NAMALWA (cell line): ENCODE measurements at regions not wholly inside any gene's neighbourhood (a gene's known extent, or its start where the extent isn't known, plus 50 kb on each side); places are given as distances from the start of the nearest gene placed in this dataset.

Experiments used
- DNase-seq: peaks from one replicate; pipeline ENCODE4 v3.0.0-alpha.2; 2015; ENCODE audit warnings: low spot score

DNA sequence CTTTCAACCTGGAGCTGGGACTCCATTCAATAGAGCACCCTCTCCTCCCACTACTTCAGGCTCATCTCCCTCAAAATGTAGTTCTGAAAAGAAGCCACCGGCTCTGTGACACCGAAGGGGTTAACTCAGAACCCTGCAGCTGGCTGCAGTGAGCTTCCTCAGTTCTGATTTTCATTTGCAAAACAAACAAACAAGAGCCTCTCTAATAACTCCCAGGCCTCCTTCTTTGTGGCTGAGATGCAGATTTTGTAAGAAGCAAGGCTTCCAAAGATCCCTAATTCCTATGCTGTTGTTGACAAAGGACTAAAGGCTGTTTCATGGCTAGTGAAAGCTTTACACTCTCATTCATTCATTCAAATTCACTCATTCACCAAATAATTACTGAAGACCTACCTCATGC is 333.4 kb upstream of the TBX3 start:
- no peak for DNase-seq

DNA sequence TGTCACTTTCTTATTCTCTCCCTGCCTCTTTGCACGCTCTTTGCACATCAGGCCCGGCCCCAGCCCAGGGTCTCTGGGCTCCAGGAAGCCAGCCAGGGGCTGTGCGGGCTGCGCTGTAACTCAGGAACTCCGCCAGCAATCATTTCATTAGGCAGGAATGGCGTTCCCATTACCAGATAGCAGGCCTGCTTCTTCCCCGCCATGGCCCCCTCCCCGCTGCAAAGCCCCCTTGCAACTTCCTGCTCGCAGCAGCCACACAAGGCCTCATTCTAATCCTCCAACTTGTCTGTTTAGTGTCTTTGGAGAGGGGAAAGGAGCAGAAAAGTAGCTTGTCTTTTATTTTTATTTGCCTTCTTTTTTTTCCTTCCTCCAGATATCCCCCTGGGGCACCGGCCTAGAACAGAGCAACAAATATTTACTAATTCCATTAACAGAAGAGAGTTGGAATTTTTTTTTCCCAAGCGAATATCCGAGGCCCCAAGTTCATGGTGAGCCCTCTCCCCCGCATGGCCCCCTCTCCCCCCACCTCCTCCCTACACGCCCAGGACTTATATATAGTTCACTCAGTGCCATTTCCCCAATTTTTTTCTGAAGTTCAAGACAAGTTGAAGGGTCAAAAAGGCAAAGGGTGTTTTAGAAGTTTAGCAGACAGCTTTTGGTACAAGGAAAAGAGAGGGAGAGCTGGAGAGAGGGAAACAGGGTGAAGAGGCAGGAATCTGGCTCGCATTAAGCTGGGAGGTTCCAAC is 329.4 kb upstream of the TBX3 start:
- DNase-seq = no peak

DNA sequence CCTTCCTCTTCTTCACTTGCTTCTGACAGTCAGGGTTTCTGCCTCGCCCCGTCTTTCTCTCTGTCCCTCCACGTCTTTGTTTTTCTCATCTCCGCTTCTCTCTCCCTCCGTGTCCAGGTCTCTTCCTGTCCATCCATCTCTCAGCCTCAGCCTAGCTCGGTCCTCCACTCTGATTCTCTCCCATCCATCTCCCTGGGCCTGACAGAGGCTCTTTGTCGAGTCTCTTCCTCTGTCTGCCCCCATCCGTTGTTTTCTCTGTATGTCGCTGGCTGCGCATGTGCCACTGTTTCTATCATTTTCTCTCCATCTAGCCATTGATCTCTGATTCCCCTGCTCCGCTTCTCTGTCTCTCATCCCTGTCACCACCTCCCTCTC is 328.9 kb upstream of the TBX3 start:
- no peak for DNase-seq

DNA sequence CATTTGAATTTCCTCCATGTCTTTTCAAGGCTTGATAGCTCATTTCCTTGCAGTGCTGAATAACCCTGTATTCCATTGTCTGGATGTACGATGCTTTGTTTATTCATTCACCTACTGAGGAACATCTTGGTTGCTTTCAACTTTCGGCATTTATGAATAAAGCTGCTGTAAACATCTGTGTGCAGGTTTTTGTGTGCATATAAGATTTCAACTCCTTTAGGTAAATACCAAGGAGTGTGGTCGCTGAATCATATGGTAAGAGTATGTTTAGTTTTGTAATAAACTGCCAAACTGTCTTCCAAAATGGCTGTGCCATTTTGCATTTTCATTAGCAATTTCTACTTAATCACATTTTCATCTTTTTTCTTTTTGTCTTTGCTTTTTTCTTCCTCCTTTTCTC is 327.7 kb upstream of the TBX3 start:
- no peak for DNase-seq

DNA sequence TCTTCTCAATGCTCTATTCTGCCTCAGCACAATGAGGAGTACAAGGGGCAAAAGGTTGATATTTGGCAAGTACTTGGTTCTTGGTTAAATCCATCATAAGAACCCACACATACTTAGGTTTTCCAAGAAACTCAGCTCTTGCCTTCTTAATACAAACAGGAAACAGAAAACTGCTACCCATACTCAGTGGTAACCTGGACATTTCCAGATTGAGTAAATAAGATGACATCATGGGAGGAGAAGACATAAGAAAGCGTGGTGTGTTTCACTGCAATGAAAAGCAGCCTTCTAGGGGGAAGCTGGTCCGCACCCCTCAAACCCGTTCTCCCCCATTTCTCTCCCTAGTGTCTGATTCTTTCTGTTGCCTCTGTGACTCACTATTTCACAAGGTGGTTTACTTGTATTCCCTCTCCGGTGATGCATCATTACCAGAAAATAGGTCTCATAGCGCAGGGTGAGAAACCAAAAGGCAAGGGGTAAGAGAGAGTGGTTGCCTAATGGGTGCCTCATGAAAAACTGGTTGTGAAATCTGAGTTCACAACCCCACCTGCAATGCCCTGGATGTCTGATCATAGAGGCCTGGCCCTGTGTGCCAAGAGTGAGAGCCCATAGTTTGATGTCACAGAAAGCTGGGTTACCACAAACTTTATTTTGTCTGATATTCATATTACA is 326.5 kb upstream of the TBX3 start:
- DNase-seq = no peak

DNA sequence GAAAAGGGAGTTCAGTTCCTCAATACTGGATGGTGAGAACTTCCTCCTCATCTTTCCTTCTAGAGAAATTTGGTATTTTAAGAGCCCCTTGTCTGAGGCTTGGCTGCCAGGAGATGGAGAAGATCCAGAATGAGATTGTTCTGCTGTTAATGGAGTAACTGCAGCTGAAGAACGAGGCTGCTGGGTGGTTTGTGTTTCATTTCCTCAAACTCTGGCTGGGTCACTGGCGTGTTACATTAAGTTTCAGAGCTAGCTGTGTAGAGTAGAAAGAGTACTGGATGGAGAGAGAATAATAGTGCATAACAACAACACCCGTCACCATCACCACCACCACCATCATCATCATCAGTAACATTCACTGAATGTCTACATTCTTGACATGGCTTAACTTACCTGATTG is 325.0 kb upstream of the TBX3 start:
- DNase-seq = no peak

DNA sequence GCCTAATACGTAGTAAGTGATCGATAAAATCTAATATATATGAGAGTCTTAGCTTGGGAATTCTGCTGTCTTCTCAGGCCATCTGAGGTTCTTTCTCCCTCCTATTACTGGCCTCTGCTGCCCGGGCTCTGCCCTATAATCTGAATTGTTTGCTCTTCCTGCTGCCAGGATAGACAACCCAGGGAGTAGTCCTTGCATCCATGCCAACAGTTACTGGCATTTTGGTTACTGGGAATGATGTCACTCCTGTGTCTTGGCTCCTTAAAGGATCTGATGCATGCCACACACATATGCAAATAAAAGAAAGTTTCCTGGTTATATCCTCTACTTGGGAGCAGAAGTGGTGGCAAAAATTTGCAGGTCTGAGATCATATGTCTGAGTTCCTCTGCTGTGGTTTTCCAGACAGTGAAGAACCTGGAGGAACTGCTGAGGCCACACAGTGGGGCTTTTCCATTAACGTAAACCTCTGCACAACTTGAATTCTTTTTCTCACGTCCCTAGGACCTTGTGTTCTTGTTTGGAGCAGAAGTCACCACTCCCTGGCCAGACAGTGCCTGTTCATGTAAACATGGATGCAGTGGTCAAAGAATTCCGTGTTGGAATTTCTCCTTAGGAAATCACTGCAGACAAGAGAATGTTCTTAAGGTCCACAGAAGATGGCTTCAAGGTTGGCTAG is 320.6 kb upstream of the TBX3 start:
- DNase-seq = no peak

DNA sequence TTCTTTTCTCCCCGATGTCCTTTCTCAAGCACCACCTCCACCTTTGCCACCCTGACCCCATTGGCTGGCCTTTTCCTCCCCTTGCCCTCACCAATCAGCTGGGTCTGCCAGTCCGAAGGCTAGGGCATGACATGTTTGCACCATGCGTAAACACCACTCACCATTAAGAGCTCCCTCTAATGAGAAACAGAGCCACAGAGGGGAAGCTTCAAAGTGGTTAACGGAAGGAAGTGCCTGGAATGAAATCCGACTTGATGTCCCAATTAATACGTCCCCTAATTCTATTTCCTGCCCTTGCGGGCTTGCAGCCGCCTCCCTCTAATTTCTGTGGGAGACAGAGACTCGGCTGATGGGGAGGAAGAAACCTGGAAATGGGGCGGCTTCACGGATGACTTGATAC is 318.5 kb upstream of the TBX3 start:
- no peak for DNase-seq

DNA sequence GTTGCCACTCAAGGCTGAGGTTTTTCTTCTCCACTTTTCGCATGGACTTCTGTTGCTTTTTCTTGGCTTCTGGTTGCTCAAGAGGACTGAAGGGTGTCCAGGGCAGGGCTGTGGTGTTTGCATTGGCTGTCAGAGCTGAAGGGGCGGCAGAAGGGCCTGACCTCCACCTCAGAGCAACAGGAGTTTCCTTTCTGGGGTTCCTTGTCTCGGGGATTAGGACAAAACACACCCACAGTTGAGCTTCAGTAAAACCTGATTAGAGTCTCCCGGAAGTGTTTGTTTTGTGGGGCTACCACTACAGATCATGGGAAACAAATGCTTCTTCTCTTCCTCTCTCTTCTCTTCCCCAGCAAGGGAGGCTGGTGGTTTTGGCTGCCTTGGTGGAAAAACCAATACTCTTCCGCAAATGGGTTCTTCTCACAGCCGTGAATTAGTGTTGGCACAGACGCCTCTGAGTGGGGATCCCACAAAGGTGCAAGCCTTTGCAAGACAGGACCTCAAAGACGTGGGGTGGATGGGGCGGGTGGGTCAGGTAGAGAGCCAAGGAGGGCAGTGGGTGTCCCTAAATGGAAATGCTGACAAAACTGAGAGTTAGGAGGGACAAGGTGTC is 317.7 kb upstream of the TBX3 start:
- no peak for DNase-seq

DNA sequence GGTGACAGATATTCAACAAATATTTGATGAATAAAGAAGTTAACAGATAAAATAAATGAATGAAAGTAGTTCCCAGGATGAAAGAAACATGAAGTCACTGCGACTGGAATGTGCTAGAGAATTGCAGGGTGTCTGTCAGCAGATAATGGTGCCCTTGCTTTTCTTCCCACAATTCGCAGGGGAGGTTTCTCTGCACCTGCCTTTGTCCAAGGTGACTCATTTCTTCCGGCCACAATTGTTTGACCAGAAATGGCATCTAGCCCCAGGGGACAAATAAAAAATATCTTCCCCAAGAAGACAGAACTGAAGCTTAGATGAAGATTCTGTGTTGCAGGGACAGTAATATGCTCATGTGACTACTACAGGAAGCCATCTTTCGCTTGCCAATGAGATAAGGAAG is 316.1 kb upstream of the TBX3 start:
- DNase-seq = no peak

DNA sequence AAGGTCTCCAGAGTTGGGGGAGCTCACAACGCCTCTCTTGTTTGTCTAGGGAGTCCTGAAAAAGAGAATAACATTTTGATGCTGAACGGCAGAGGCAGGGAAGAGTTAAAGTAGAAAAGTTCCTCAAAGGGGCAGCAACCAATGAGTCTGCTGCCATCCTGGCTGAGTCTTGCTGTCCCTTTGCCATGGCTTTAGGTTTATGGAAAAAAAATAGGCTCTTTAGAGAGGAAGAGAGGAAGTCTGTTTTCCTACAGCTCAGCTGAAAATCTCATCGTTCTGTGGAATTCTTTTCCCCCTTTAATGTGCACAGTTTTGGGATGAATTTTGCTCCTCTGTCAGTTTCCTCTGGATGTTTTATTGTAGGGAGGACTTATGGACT is 314.8 kb upstream of the TBX3 start:
- DNase-seq = no peak

DNA sequence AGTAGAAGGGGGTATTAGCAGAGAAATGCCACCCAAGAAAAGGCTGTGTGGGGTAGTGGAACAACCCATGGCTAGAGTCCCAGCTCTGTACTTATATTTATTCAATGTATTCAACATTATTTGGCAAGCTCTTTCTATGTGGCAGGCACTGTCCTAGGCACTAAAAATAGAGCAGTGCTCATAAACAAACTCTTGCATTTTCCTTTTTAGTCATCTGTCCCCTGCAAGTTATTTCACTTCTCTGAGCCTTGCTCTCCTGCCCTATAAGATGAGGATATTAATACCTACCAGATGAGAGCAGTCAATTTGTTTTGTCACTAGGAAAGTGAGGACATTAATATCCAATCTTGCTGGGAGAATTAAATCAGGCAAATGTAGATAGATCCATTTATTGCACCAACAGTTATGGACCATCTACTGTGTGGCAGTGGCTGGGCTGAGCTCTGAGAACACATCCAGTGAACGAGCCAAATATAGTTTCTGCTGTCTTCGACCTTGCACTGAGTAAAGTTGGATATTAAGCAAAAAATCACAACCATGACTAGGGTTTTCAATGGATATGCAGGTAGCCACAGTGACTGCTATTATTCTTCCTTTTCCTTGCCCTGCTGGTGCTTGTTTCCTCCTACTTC is 314.3 kb upstream of the TBX3 start:
- DNase-seq = no peak

DNA sequence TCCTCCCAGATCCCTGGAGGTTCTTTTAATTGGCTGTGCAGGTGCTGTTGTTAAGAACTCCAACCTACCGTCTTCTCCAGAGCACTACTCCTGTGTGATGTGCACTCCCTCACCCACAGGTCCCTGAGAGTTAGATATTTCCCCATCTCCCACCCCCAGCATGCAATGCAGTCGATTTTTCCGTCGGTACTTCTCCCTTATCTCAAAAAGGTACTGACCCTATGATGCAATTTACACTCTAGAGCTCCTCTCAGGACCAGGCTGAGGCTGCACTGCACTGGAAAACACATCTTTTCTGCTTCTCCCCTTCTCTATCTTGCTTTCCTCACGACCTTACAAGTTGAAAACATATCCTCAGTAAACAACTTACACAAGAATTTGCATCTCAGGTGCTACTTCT is 312.4 kb upstream of the TBX3 start:
- no peak for DNase-seq

DNA sequence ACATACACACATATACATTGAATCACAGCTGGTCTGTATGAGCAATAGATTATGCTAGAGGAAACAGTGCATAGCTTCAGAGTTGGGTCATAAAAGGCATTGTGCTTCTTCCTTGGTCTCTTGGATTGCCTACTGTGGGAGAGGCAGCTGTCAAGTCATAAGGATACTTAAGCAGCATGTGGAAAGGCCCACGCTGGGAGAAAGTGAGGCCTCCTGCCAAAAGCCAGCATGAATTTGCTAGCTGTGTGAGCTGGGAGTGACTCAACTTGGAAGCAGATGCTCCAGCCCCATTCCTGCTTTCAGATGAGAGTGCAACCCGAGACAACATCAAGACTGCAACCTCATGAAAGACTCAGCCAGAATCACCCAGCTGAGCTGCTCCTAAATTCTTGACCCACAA is 311.9 kb upstream of the TBX3 start:
- no peak for DNase-seq

DNA sequence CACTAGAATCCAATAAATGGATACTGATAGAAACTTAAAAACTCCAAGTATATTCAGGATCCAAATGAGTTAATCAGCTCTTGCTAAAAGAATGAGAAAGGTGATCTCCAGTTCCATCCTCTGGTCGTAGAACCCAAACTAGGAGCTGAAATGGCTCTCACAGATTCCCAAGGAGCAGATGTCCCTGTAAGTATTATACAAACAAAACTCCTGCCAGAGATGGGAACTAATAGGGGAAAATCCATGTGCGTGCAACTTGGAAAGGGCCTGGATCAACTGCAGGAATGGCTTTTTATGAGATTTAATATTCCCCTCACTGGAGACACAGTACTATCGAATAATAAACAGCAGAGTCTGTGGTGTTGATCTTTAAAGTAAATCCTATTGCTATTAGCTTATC is 309.2 kb upstream of the TBX3 start:
- DNase-seq = no peak

DNA sequence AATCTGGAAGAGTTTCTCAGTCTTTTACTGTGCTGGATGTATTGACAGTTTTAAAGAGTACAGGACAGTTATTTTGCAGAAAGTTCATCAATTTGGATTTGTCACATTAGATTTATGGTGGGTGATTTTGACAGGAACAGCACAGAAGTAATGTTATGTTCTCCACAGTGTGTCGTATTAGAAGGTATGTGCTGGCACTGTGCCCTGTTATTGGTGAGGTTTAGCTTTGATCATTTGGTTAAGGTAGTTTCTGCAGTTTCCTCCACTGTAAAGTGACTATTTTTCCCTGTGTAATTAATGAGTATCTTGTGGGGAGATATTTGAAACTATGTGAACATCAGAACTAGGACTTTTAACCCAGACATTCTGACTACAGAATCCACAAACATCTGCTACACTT is 308.5 kb upstream of the TBX3 start:
- DNase-seq = no peak

DNA sequence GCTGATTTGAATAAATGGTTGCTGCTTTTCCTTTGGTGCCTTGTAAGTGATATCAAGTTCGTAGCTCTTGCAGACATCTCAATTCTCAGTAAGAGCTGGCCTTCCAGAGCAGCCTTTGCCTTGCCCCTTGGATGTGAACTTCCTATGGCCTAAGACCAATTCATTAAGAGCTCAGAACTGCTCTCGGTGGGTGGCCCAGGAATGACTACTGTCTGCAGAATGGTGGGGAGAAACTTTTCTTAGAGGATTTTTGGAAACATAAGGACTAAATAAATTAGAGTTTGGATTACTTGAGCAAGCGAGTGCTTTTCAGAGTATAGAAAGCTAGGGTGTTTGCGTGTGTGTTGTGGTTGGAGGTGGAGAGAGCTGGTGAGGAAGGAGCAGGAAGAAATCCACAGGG is 306.4 kb upstream of the TBX3 start:
- no peak for DNase-seq

DNA sequence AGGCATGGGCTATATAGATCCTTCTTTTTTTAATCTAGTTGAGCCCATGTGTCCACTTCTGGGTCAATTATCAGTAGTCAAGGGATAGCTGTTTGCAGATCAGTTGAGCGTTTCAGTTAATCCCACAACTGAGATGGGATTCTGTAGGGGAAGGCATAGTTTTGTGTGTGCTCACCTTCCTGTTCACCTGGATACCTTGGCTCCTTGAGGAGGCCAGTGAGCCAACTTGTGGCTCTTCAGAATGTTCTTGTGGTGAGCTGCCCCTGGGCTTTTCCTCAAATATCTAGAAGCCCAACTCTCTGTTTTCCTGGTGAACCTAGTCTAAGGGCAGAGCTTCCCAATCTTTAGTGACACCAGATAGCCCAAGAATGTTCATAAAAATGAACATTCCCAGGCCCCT is 302.9 kb upstream of the TBX3 start:
- no peak for DNase-seq

DNA sequence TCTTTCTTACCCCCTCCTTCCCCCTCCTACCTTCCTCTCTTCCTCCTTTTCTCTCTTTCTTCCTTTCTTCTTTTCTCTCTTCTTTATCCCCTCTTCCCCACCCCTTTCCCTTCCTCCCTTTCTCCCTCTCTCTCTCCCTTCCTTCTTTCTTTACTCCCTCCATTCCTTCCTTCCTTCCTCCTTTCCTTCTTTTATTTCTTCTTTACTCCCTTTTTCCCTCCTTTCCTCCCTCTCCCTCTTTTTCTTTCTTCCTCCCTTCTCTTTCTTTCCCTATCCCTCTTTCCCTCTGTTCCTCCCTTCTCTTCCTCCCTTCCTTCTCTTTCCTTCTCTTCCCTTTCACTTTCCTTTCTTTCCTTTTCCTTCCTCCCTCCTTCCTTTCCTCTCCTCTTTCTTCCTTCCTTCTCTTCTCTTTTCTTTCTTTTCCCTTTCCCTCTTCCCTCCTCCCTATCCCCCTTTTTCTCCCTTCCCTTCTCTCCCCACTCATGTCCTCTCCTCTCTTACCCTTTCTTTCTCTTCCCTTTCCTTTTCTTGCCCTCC is 302.3 kb upstream of the TBX3 start:
- DNase-seq = no peak

DNA sequence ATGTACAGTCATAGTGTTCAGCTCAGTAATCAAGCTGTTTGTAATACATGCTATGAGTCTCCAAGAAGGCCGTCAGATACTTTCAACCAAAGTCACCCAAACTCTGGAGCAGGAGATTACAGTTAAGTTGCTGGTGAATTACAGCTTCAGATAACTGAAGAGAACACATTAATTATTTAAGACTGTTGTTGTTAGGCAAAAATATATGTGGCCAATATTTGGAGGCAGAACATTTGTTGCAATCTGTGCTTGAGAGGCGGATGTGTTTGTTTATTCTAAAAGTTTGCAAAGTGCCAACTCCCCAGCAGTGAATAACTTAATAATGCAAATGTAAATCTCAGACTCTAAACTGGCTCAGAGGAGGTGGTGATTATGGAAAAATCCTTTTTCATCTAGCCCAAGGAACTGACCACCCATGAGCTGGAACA is 300.7 kb upstream of the TBX3 start:
- DNase-seq = no peak

DNA sequence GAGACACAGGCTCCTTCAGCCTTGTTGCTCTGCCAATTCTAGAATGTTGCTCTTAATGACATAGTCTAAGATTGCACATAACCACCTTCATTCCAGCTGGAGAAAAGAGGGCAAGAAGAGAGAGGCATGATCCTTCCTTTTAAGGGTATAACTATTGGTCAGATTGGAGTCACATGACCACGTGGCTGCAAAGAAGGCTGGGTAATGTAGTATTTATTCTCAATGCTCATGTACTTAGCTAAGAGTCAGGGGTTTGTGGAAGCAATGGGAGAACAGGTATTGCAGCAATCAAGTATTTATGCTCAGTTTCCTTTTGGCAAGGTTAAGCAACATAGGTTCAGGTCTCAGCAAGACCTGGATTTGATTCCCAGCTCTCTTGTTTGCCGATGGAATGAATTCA is 298.8 kb upstream of the TBX3 start:
- DNase-seq = peak; percentile 14

DNA sequence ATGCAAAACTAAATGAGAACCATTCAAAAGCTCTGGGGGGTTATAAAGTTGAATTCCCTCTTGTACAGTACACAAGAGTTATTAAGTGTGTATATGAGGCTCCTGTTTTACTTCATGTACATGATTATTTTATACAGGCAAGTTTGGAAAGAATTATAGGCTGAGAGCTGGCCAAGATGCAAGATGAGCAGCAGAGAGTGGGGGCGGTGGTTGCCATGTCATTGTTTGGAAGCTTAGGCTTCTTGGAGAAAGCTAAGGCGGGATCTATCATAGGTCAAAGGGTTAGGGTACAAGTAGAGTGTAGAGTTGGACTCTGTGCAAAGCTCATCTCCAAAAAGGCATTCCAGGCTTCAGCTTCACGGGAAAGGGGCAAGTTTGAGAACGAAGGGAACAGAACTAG is 297.1 kb upstream of the TBX3 start:
- DNase-seq = no peak
